GM19395 (cell line): ENCODE measurements at regions not wholly inside any gene's neighbourhood (a gene's known extent, or its start where the extent isn't known, plus 50 kb on each side); places are given as distances from the start of the nearest gene placed in this dataset.
"Not testable (repeated sequence)": the region's sequence is repeated elsewhere in the genome, so short reads cannot be mapped to it uniquely, and the experiment has no call there.

Experiments
- ATAC-seq: cut with Tn5 transposase; IDR thresholded peaks from one replicate; pipeline ENCODE4 v1.9.1; 2021; ENCODE audit warnings: mild to moderate bottlenecking, moderate library complexity; ENCODE audit not compliant: unreplicated experiment

DNA sequence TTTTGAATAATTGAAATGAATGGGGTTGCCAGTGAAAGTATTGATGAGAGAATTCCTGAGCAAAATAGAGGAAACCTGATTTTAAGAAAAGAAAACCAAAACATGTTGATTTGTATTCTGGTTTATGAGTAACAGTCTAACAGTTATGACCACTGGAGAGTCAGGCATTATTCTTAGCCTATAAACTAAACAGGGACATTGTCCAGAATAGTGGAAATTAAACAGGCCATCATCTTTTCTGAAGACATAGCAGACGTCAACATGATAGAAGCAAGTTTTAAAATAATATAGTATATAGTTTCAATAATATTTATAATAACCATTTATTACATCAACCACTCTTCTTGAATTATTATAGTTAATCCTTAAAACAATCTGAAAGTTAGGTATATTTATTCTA lies 178.3 kb upstream of the MPDZ start:
- ATAC-seq, result no peak

DNA sequence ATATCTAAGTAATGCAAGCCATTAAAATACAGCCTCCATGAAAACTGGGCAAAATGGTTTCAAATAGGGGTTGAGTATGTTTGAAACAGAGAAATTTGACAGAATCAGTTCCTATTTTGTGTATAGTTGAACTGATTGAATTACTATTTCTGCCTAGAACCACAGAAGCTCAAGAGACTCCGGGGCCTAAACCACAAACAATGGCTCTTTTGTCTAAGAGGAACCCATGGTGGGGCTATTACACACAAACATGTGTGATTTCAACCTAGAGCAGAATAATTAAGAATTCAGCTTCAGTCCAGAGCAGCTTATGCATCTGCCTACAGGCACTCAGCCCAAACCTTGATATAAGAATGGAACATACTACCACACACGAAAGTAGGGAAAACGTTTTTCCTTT lies 171.2 kb upstream of the MPDZ start:
- peak; percentile 70 for ATAC-seq

DNA sequence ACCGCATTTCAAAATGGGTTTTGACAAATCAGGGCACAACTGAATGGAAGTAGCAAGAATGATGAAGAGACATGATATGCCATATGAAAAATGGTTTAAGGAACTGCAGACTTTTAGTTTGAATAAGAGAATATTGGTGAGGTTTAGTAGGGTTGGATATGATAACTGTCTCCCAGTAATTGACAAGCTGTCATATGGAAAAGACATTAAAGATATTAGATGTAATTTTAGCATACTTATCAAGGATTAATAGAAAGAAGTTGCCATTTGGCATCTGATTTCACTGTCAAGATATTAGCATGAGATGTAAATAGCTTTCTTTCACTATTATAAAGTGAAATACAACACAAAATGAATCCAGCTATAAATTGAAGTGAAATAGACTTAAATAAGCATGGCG lies 169.0 kb upstream of the MPDZ start:
- ATAC-seq, result no peak

DNA sequence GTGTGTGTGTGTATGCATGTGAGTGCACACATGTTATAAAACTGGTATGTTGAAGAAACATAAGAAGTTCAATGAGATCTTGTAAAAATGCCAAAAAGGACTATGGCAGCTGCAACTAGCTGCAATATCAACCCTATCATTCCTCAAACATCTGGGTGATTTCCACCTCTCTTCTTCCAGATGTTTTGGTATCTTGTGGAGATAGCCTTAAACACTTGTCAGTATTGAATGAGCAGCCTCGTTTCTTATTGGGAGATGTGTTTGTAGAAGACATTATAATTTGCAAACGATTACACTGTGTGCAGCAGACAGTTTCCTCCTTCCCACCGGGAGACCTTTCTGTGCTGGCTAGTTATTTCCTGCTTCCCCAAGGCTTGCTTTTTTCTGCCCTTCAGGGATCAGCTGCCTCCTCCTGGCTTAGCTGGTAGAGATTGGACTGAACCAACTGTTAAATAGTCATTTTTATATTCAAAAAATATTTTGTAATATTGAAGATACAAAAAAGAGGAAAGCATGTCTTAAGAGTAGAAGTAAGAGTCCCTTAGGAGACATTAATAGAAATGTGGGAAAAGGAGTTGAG lies 168.4 kb upstream of the MPDZ start:
- ATAC-seq, result no peak

DNA sequence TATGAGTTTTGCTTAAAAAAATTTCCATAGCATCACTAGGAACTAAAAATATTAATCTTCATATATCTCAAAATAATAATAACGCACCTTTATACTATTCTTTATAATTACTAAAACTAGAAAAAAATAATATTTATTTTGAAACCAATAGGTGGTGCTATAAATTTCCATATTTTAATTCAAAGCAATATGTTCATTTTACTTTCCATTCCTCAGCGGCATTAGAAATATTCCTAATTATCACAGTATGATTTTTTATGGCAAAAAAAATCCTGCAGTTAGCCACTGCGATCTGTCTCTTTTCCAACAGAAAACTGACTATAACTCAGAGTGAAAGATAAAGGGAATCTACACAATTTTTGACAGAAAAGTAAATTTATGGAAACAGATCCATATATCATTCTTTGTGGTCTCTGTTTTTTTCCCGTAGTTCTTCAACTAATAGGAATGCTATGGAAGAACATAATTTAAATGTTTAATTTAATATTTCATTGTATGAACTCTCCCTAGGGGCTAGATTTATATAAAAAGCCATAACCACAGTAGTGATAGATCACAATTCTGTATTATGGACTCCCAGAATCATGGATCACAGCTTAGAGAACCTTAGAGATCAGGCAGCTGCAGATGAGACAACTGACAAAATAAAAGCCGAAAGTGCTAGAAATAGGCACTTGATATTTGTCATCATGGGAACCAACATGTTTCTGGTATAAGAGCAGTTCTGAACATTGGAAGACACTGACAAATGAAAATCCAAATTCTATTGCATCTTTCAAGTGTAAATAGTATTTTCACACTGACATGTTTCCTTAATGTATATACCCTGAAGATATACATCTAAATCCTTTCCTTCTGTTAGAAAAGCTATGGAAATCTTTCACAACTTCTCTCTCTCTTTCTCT lies 167.7 kb upstream of the MPDZ start:
- no peak for ATAC-seq

DNA sequence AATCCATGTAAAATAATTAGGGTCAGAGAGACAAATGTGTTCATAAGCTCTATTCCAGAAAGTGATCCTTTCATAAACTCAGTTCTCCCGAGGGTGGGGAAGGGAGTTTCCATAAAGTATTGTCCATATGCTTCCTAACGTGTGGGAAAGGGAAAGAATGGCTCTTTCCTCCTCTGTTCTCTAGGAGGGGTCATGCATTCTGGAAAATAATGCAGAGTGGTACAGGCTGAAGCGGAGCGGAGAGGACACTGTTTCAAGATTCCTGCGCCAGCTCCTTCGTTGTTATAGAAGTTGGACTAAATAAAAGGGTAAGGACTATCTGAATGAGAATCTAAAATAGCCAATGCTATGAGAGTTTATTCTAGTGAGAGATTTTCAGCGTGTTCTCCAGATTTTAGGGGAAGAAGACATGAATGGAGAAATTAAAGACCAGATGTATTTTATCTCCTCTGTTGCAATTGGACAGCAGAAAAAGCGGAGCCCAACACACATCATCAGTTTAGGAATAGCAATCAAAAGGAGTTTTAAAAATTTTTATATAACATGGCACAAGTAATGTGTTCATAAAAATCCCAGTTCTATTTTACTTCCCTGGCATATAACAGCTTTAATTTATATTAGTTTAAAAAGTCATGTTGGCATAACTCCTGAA lies 166.9 kb upstream of the MPDZ start:
- ATAC-seq, result no peak

DNA sequence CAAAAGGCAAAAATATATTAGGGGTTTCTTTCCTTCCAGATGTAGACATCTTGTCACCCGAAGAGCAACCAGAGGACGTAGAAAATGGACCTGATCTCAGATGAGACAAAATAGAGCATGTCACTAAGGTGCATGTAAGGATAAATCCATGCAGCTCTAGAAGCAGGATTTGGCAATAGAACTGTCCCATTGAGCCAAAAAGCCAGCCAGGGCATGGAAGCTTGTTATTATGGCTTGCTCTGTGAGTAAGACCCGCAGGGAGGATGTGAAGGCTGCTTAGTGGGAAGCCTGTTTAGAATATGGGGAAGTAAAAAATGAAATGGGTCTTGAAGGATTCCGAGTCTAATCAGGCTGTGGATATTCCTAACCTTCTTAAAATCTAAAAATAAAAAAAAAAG lies 165.6 kb upstream of the MPDZ start:
- ATAC-seq, result no peak

DNA sequence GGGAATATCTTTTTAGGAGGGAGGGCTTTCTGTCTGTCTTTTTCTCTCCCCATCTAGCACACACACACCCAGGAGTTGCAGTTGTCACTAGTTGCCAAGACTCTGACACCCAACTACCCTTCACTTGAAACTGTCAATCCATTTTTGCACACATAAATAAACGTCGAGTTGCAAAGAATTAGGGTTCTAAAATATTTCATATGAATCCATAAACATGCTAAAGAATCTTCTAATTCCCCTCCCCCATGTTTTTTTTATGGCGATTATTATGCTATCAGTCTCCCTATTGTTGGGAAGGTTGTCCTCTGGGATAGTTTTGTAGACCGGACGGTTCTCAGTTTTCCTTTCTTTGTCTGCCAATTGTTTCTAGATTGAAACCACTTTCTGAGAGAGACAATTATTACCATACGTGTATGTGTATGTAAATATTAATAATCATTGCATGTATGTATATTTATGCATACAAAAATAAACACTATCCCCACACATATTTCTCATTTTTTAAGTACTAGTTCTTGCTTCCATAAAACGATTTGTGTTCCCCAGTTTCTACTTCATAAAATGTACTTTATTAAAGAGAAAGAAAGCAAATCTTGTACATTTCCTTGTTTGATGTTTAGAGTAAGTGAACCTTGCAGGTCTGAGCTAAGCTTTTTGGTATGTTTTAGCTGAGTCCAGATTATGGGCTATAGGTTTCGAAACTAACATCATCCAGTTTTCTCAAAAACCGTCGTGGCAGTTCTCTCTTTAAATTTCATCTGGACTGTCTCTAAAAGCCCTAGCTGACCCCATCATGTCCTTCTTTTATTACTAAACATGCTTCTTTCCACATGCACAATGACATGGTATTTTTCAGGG lies 165.0 kb upstream of the MPDZ start:
- ATAC-seq, result no peak

DNA sequence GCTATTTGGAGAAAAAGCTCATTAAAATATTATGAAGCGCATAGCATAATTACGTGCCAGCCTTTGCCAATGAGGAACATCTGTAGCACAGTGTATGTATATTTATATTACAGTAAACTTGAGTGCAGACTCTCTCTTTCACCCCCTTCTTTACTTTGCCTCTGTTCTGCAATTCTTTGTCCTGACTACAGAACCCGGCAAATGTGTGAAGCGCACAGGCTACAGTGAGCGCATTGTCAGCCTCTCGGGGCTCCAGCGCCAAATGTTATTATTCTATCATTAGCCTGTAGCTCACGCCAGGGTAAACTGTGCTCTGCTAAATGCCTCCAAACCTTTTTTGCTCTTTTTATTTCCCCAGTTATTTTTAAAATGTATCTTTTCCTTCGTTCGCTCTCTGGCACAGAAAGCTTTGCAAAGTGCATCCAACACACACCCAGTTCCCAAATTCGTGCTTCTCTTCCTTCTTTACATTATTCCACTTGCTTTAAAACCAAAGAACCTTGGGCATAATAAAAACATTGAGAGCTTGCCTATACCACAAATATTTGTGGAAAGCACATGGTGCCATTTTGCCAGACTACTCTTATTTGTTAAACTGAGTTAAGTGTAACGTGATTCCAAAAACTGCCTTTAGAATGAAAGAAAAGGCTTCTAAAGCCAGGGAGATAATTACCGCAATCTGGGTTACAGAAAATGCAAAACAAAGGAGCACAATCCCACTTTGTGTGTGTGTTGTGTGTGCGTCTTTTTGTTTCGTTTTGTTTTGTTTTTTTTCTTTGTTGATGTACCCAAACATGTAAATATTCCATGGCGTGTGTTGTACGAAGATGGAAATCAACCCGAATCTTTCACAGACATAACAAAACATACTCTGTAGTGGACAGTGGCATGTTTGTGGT lies 164.1 kb upstream of the MPDZ start:
- no peak for ATAC-seq

DNA sequence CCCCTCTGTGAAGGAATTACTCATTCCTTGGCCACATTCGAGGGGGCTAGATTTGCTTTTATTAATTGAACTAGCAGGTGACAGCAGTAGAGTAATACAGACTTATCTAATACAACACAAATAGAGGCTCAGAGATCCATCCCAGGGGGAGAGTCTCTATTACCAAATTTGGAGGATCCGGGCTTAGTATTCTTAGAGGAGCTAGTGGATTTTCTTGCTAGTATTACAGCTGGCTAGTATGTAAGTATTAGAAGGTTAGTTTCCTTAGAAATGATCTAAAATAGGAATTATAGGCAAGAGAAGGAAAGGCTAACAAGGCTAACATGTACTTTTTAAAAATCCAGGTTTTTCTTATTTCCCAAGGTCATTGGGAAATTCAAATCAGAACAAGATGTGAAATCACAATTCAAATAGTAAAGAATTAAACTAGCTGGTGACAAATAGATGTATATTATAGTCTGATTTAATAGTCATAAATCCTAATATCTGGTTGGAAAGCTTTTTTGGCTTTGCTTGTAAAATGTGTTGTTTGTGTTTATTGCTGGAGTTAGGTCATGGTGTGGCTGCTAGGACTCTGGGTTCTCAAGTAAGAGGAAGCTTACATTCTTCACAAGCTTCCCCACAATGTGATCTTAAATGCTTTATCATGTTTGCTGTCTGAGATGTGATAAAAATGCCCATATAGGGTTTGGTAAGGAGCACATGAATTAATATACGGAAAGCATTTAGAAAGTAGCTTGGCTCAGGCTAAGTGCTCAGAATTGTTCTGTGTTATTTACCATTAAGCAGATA lies 160.4 kb upstream of the MPDZ start:
- no peak for ATAC-seq

DNA sequence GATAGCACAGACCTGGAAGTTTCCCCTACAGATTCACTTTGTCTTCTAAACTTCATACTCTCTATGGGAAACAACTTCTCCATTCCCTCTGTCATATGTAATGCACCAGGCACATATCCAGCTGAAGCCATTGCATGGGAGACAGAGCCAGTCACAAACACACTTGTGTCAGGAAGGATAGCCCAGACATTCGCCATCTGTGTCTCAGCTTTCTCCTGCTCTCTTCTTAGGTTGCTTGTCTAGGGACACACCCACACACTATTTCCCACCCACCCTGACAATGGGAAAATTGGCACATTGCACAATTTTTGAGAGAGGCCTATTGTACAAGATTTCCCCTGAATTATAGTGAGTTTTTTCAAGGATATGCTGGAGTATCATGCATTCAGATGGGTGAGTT lies 158.4 kb upstream of the MPDZ start:
- no peak for ATAC-seq

DNA sequence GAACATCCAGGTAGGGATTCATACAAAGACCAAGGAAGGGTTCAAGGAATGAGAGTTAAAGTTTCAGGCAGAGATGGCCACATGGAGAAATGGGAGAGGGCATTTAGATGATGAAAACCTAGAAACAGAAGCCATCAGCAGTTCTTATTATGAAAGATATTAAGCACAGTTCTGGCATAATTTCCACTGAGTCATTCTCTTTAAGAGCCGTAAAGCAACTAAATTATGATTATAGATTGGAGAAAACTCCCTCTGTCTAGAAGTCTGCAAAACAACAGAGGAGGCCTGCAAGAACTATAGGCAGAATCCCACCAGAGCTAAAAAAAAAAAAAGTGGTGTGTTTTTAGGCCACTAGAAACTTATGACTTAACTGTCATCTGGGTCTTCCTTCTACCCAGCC lies 157.1 kb upstream of the MPDZ start:
- no peak for ATAC-seq

DNA sequence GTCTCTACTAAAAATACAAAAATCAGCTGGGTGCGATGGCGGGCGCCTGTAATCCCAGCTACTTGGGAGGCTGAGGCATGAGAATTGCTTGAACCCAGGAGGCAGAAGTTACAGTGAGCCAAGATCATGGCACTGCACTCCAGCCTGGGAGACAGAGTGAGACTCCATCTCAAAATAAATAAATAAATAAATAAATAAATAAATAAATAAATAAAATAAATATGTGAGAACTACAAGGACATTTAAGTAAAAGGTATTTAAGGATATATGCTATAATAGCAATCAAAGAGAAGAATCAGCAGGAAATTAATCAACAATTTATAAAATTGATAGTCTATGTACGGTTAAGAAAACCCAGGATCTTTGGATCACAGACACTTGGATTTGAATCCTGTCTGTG lies 154.0 kb upstream of the MPDZ start:
- not testable (repeated sequence) for ATAC-seq

DNA sequence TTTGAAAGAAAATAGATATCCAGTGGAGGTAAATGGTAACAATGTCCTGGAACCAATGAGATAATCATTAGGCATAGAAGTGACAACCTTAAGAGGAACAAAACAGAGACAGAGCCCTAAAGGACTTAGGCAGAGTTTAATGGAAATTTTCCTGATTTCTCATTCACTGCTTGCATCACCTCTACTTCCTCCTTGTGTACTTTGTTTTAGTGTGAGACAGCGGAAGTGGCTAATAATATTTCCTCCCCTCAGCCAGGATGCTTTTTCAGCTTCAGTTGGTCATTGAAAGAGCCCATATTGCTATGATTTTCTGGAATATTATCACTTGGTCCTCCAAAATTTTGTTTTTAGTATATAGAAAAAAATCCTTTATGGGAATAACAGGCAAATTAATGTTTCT lies 153.4 kb upstream of the MPDZ start:
- ATAC-seq, result no peak

DNA sequence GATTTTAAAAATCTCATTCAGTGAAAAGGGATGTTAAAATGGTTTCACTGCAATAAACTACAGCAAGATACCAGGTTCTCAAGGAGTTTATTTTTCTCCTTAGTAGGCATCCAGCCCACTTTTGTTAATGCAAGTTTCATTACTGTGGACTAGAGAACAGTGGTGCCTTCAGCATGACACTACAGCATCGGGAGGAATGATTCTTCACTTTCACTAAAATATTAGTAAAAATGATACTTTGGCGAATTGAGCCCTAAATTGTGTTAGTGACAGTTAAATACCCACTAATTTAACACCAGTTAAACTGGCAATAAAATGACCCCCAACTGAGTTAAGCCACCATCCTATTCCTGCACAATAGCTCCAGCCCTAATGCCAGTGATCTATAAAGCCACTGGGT lies 152.2 kb upstream of the MPDZ start:
- ATAC-seq, result no peak

DNA sequence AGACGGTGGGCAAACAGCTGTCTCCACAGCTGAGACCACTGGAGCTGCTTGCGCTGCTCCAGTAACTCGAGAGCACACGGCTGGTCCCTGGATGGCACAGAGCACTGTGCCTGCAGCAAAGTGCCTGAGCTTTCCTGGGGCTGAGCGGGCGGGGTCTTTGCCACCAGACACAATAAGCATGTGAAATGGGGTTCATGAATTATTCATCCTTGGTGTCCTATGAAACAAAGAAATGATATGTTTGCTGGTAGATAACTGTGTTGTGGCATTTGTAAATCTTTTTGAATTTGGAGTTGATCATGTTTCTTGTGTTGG lies 151.7 kb upstream of the MPDZ start:
- no peak for ATAC-seq

DNA sequence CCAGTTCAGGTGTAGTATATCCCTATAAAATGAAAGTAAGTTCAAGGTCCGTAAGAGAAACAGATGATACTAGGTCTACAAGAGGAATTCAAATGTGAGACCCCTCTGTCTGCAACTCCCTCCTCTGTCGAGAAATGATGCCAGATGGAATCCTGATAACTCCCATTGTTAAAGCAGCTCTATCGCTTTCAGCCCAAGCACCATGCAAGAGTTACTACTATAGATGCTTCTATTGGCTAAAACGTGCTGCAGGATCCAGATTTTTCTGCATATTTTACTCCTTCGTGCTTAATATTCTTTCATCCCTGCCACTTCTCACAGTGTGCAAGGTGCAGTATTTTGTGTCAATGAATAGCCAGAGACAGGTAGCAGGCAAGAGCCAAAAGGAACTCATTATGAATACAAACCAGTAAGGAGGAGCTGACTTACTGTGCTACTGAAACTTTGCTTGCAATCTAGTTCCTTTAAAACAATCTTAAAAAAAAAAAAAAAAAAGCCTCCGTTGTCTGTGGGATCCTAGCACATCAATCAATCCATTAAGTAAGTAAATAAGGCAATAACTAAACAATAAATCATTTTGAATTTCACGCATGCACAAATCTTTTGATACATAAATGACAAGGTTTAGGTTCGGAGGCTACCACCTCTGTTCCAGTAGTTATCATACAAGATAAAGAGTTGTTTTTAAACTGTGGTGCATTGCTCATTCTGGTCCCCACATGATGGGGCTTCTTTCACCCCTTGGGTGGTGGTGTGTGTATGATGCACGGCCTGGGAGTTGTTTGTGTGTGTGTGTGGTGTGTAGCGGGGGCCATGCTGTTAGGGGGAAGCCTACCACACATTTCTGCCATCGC lies 151.1 kb upstream of the MPDZ start:
- no peak for ATAC-seq

DNA sequence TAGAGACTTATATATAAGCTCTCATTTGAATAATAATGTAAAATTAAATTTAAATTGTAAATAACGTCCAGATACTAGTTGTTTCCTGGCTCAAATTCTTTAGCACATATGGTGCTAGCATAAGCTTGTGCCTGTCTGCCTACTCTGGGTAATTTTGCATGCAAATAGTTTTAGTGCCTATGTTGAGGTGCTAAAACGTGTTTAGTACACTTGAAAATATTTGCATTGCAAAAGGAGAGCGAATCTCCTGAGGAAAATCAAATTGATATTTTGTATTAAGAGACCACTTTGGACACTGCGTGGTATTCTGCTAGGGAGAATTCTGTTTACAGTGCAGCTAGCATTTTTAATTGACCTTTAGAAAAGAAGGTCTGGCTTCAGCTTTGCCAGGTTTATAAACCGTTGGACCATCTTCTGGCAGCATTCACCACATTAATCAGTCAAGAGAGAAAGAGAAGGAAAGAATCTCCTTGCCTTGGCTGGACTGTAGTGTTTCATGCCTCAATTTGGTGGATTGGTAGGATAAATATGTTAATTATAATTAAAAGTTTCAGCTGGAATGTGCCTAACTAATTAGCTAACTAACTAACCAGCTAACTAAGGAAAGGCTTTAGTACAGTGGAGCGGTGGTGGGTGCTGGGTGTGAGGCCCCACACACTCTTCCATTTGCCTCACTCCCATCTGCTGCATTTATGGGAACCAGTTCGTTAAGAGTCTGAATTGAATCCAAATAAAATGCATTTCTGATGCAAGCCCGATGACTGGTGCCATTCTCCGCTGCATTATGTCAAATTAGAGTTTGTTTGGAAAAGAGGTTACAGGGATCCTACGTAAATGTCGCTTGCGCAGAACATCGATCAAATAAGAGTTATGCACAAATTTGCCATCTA lies 150.1 kb upstream of the MPDZ start:
- ATAC-seq, result no peak
